Activated CD4-positive, alpha-beta T cell treated with anti-CD3 and anti-CD28 coated beads for 4 hours (primary cell): ENCODE measurements at regions not wholly inside any gene's neighbourhood (a gene's known extent, or its start where the extent isn't known, plus 50 kb on each side); places are given as distances from the start of the nearest gene placed in this dataset.

Experiments used
- DNase-seq, 2 donors: peaks; one replicate each; pipeline ENCODE4 v3.0.0-alpha.2; 2020

GRCh38 chr11:116527180-116527991 is 245.4 kb downstream of the BUD13 start:
- no peak for DNase-seq

GRCh38 chr11:116525961-116526495 is 246.8 kb downstream of the BUD13 start:
- no peak for DNase-seq

- DNase-seq = no peak
Measured at GRCh38 chr11:116519499-116519898, 253.3 kb downstream of the BUD13 start.

GRCh38 chr11:116518141-116518540 is 254.6 kb downstream of the BUD13 start:
- DNase-seq = no peak

GRCh38 chr11:116517584-116517983 is 255.2 kb downstream of the BUD13 start:
- DNase-seq = no peak

GRCh38 chr11:116517077-116517476 is 255.7 kb downstream of the BUD13 start:
- DNase-seq = no peak

GRCh38 chr11:116515664-116516184 is 257.1 kb downstream of the BUD13 start:
- DNase-seq = no peak

- no peak for DNase-seq
Measured at GRCh38 chr11:116513894-116514293, 258.9 kb downstream of the BUD13 start.

- DNase-seq = no peak
Measured at GRCh38 chr11:116513278-116513823, 259.4 kb downstream of the BUD13 start.

GRCh38 chr11:116512841-116513240 is 259.9 kb downstream of the BUD13 start:
- no peak for DNase-seq

- DNase-seq = no peak
Measured at GRCh38 chr11:116511684-116512083, 261.1 kb downstream of the BUD13 start.

- no peak for DNase-seq
Measured at GRCh38 chr11:116510886-116511650, 261.7 kb downstream of the BUD13 start.

- DNase-seq = no peak
Measured at GRCh38 chr11:116510166-116510565, 262.6 kb downstream of the BUD13 start.

GRCh38 chr11:116509551-116509950 is 263.2 kb downstream of the BUD13 start:
- no peak for DNase-seq

- no peak for DNase-seq
Measured at GRCh38 chr11:116507849-116508695, 264.7 kb downstream of the BUD13 start.

GRCh38 chr11:116507016-116507415 is 265.8 kb downstream of the BUD13 start:
- DNase-seq = no peak

- DNase-seq = no peak
Measured at GRCh38 chr11:116506263-116506825, 266.4 kb downstream of the BUD13 start.

- no peak for DNase-seq
Measured at GRCh38 chr11:116505298-116506262, 267.2 kb downstream of the BUD13 start.

- no peak for DNase-seq
Measured at GRCh38 chr11:116504541-116505297, 268.1 kb downstream of the BUD13 start.
